Esophagus (tissue), 2 donors: ENCODE measurements at regions not wholly inside any gene's neighbourhood (a gene's known extent, or its start where the extent isn't known, plus 50 kb on each side); places are given as distances from the start of the nearest gene placed in this dataset.

Experiments
- H3K27ac ChIP-seq, 2 donors: one replicate each; pipeline ENCODE4 v1.5.1; 2013; ENCODE audit warnings: low read depth in 2 of 2, mild to moderate bottlenecking in 2 of 2, inconsistent platforms in 1 of 2, low read length in 1 of 2, moderate library complexity in 1 of 2
- H3K27me3 ChIP-seq, 2 donors: one replicate each; pipeline ENCODE4 v1.6.1; 2013; ENCODE audit warnings: low read length in 2 of 2, control low read depth in 1 of 2, mild to moderate bottlenecking in 1 of 2; ENCODE audit not compliant: insufficient read depth in 2 of 2, control insufficient read depth in 1 of 2
- H3K36me3 ChIP-seq, 2 donors: one replicate each; pipeline ENCODE4 v1.6.1; 2013; ENCODE audit warnings: low read length in 1 of 2; ENCODE audit not compliant: control insufficient read depth in 2 of 2, insufficient read depth in 2 of 2
- H3K4me1 ChIP-seq, 2 donors: one replicate each; pipeline ENCODE4 v1.6.1; 2013; ENCODE audit warnings: low read length in 1 of 2; ENCODE audit not compliant: control insufficient read depth in 2 of 2, insufficient read depth in 2 of 2
- H3K4me3 ChIP-seq, 2 donors: one replicate each; pipeline ENCODE4 v1.5.1; 2013; ENCODE audit warnings: low read length in 2 of 2, mild to moderate bottlenecking in 2 of 2, low read depth in 1 of 2, moderate library complexity in 1 of 2
- H3K9me3 ChIP-seq, 2 donors: one replicate each; pipeline ENCODE4 v1.6.1; 2013; ENCODE audit warnings: mild to moderate bottlenecking in 2 of 2, low read depth in 1 of 2, low read length in 1 of 2, moderate library complexity in 1 of 2; ENCODE audit not compliant: control insufficient read depth in 2 of 2, insufficient read depth in 1 of 2
- WGBS, 2 donors: extraction: QIAGEN DNeasy Blood & Tissue Kit; methylation state at CpG; one replicate each; pipeline ENCODE4 v1.1.7; 2013; 5-methylcytosine and 5-hydroxymethylcytosine counted together
- donor health status: healthy with polysubstance abuse.
- donor health status: Bipolar disorder and iron deficiency.

GRCh38 chr12:58502841-58503240 is 417.5 kb downstream of the LRIG3 start:
- WGBS, 2 donors, result 51 to 52% methylated on average over 4 of the region's 4 CpGs
- H3K4me3 ChIP-seq, result no peak overlapping the region

GRCh38 chr12:58503731-58504130 is 416.6 kb downstream of the LRIG3 start:
- Histone ChIP-seq H3K27me3 (no peaks in the 10 kb centered on the region), H3K27ac (no peak overlapping the region), H3K9me3 (no peaks in the 10 kb centered on the region), H3K36me3 (no peaks in the 10 kb centered on the region), H3K4me3 (no peak overlapping the region), H3K4me1 (no peaks in the 10 kb centered on the region)
- 89 to 94% methylated on average over 2 of the region's 2 CpGs for WGBS, 2 donors

More at GRCh38 chr12:58502841-58503240, 417.5 kb downstream of the LRIG3 start:
- Histone ChIP-seq H3K27ac (no peak overlapping the region), H3K36me3 (no peaks in the 10 kb centered on the region), H3K9me3 (no peaks in the 10 kb centered on the region), H3K4me1 (no peaks in the 10 kb centered on the region), H3K27me3 (no peaks in the 10 kb centered on the region)

GRCh38 chr12:58504143-58504938 is 416.0 kb downstream of the LRIG3 start:
- no peak overlapping the region for H3K4me3 ChIP-seq
- no peaks in the 10 kb centered on the region for H3K9me3 ChIP-seq
- H3K36me3 ChIP-seq, result no peaks in the 10 kb centered on the region
- no peaks in the 10 kb centered on the region for H3K27me3 ChIP-seq
- WGBS, 2 donors, result 69 to 73% methylated on average over 5 of the region's 5 CpGs
- H3K4me1 ChIP-seq, result no peaks in the 10 kb centered on the region
- H3K27ac ChIP-seq, result no peak overlapping the region

- Histone ChIP-seq H3K27ac (no peak overlapping the region), H3K27me3 (no peaks in the 10 kb centered on the region), H3K36me3 (no peaks in the 10 kb centered on the region), H3K9me3 (no peaks in the 10 kb centered on the region), H3K4me1 (no peaks in the 10 kb centered on the region), H3K4me3 (no peak overlapping the region)
- 85 to 88% methylated on average over 5 of the region's 5 CpGs for WGBS, 2 donors
Measured at GRCh38 chr12:58509116-58509885, 411.0 kb downstream of the LRIG3 start.

- Histone ChIP-seq H3K27me3 (no peaks in the 10 kb centered on the region), H3K4me1 (no peaks in the 10 kb centered on the region), H3K27ac (no peak overlapping the region), H3K36me3 (no peaks in the 10 kb centered on the region), H3K4me3 (no peak overlapping the region), H3K9me3 (no peaks in the 10 kb centered on the region)
- WGBS, 2 donors, result 41 to 46% methylated on average over 4 of the region's 4 CpGs
Measured at GRCh38 chr12:58513301-58513834, 406.9 kb downstream of the LRIG3 start.

GRCh38 chr12:58513852-58514251 is 406.5 kb downstream of the LRIG3 start:
- no peaks in the 10 kb centered on the region for H3K9me3 ChIP-seq

GRCh38 chr12:58519839-58520238 is 400.5 kb downstream of the LRIG3 start:
- Histone ChIP-seq H3K27me3 (no peaks in the 10 kb centered on the region), H3K9me3 (no peaks in the 10 kb centered on the region), H3K27ac (no peak overlapping the region), H3K36me3 (no peaks in the 10 kb centered on the region), H3K4me1 (no peaks in the 10 kb centered on the region), H3K4me3 (no peak overlapping the region)
- WGBS, 2 donors, result 83 to 88% methylated on average over 1 of the region's 1 CpG

More at GRCh38 chr12:58513852-58514251, 406.5 kb downstream of the LRIG3 start:
- Histone ChIP-seq H3K27ac (no peak overlapping the region), H3K27me3 (no peaks in the 10 kb centered on the region), H3K4me1 (no peaks in the 10 kb centered on the region), H3K4me3 (no peak overlapping the region), H3K36me3 (no peaks in the 10 kb centered on the region)
- WGBS, 2 donors, result 46 to 49% methylated on average over 4 of the region's 4 CpGs

GRCh38 chr12:58521152-58521551 is 399.2 kb downstream of the LRIG3 start:
- 92% methylated on average over 2 of the region's 2 CpGs for WGBS, 2 donors
- Histone ChIP-seq H3K4me3 (no peak overlapping the region), H3K27me3 (no peaks in the 10 kb centered on the region), H3K27ac (no peak overlapping the region), H3K4me1 (no peaks in the 10 kb centered on the region), H3K36me3 (no peaks in the 10 kb centered on the region), H3K9me3 (no peaks in the 10 kb centered on the region)

- Histone ChIP-seq H3K4me1 (no peaks in the 10 kb centered on the region), H3K36me3 (no peaks in the 10 kb centered on the region), H3K27me3 (no peaks in the 10 kb centered on the region), H3K27ac (no peak overlapping the region), H3K4me3 (no peak overlapping the region), H3K9me3 (no peaks in the 10 kb centered on the region)
- WGBS, 2 donors, result 53 to 59% methylated on average over 1 of the region's 1 CpG
Measured at GRCh38 chr12:58521796-58522195, 398.5 kb downstream of the LRIG3 start.
